ENCODE measurements at regions not wholly inside any gene's neighbourhood (a gene's known extent, or its start where the extent isn't known, plus 50 kb on each side); places are given as distances from the start of the nearest gene placed in this dataset.
"Not testable (repeated sequence)": the region's sequence is repeated elsewhere in the genome, so short reads cannot be mapped to it uniquely, and the experiment has no call there.

DNA sequence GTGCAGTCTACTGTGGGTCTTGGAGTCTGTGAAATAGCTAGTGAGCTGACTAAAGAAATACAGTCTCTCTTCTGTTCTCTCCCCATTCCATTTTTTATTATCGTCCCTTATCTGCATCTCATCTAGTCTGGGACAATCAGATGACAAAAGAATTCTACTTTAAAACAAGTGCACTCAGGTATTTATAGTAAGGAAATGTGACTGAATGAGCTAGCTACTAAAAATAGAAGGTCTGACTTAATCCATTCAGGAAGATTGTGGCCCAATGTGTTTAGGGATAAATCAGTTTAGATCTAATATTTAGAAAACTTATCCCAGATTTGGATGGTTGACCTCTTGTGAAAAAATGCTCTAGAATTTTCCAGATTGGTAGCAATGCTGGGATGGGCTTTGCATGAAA is 126.8 kb upstream of the NRXN3 start:
- 29% methylated on average over 1 of the region's 1 CpG for WGBS (ENCODE audit: insufficient coverage, low coverage, low lambda C conversion rate, missing lambda C conversion rate)
- ATAC-seq (no peak), DNase-seq (no peak)
- no peak overlapping the region for H3K4me3 ChIP-seq
- H3K4me1 ChIP-seq = no peaks in the 10 kb centered on the region
- intact Hi-C loops (cut with DNase I) = no loop called here
- H3K27me3 ChIP-seq = no peaks in the 10 kb centered on the region
- no peaks in the 10 kb centered on the region for H3K9me3 ChIP-seq
- H3K27ac ChIP-seq = no peak overlapping the region
- H3K36me3 ChIP-seq = no peaks in the 10 kb centered on the region
- TF ChIP-seq POLR2A (IDR thresholded peaks at IDR 0.05) (no peak), CTCF (IDR thresholded peaks at IDR 0.05) (no peak)

GRCh38 chr14:78048120-78048519 is 122.1 kb upstream of the NRXN3 start:
- no peak overlapping the region for H3K4me3 ChIP-seq
- no peak for ATAC-seq
- 0% methylated on average over 1 of the region's 1 CpG for WGBS (ENCODE audit: insufficient coverage, low coverage, low lambda C conversion rate, missing lambda C conversion rate)

GRCh38 chr14:78056890-78057289 is 113.3 kb upstream of the NRXN3 start:
- DNase-seq; ATAC-seq; H3K9me3 ChIP-seq; H3K27ac ChIP-seq; intact Hi-C loops (cut with DNase I); H3K4me1 ChIP-seq; H3K4me3 ChIP-seq; H3K36me3 ChIP-seq; H3K27me3 ChIP-seq: not testable (repeated sequence)
- WGBS (ENCODE audit: insufficient coverage, low coverage, low lambda C conversion rate, missing lambda C conversion rate) = 73% methylated on average over 2 of the region's 2 CpGs

More at GRCh38 chr14:78048120-78048519, 122.1 kb upstream of the NRXN3 start:
- Histone ChIP-seq H3K4me1 (no peaks in the 10 kb centered on the region), H3K27me3 (no peaks in the 10 kb centered on the region), H3K9me3 (no peaks in the 10 kb centered on the region), H3K36me3 (no peaks in the 10 kb centered on the region), H3K27ac (no peak overlapping the region)
- DNase-seq = no peak
- intact Hi-C loops (cut with DNase I) = no loop called here
- TF ChIP-seq POLR2A (IDR thresholded peaks at IDR 0.05) (no peak), CTCF (IDR thresholded peaks at IDR 0.05) (no peak)

- Histone ChIP-seq H3K4me1 (no peaks in the 10 kb centered on the region), H3K36me3 (no peaks in the 10 kb centered on the region), H3K9me3 (no peaks in the 10 kb centered on the region), H3K27ac (no peak overlapping the region), H3K4me3 (no peak overlapping the region), H3K27me3 (no peaks in the 10 kb centered on the region)
- intact Hi-C loops (cut with DNase I) = no loop called here
- WGBS (ENCODE audit: insufficient coverage, low coverage, low lambda C conversion rate, missing lambda C conversion rate) = 8% methylated on average over 1 of the region's 1 CpG
- TF ChIP-seq POLR2A (IDR thresholded peaks at IDR 0.05) (no peak), CTCF (IDR thresholded peaks at IDR 0.05) (no peak)
- DNase-seq (no peak), ATAC-seq (no peak)
These were observed 99.8 kb upstream of the NRXN3 start for GRCh38 chr14:78070344-78070743.

DNA sequence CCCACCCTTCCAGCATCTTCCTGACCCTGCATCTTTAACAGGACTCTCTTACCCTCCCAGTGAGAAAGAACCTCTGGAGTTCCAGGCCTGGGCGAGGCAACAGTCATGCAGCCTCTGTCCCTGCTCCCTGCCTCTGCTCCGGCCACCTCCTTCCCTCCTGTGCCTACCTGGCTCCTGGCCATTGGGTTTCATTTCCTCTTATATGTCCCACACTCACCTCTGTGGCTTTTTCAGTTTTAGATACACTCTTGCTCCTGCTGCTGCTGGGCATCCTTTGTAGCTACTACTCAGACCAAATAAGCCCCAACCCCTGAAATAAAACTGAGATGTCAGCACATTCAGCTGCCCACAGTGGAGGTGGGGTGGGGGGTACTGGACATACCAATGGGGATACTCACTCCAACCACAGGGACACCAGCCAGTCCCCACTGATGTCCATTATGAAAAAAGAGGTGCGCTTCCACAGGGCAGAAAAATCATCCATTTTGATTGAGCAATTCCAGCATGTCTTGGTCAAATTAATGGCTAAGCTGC is 99.1 kb upstream of the NRXN3 start:
- Histone ChIP-seq H3K36me3 (no peaks in the 10 kb centered on the region), H3K9me3 (no peaks in the 10 kb centered on the region), H3K27me3 (no peaks in the 10 kb centered on the region), H3K27ac (no peak overlapping the region), H3K4me1 (no peaks in the 10 kb centered on the region), H3K4me3 (no peak overlapping the region)
- 66% methylated on average over 3 of the region's 3 CpGs for WGBS (ENCODE audit: insufficient coverage, low coverage, low lambda C conversion rate, missing lambda C conversion rate)
- TF ChIP-seq CTCF (IDR thresholded peaks at IDR 0.05) (no peak), POLR2A (IDR thresholded peaks at IDR 0.05) (no peak)
- DNase-seq (no peak), ATAC-seq (no peak)
- intact Hi-C loops (cut with DNase I) = no loop called here

Data from right lobe of liver (tissue), 6 donors.